ENCODE measurements at regions not wholly inside any gene's neighbourhood (a gene's known extent, or its start where the extent isn't known, plus 50 kb on each side); places are given as distances from the start of the nearest gene placed in this dataset.

GRCh38 chr2:14554849-14555545 lies 77.5 kb upstream of the LRATD1 start:
- no peaks in the 10 kb centered on the region for H3K36me3 Mint-ChIP-seq
- H3K4me3 Mint-ChIP-seq: no peak overlapping the region
- TF ChIP-seq CTCF (IDR thresholded peaks at IDR 0.05) (no peak), EZH2phosphoT487 (IDR thresholded peaks at IDR 0.05) (no peak), EZH2 (IDR thresholded peaks at IDR 0.05) (no peak)
- Histone ChIP-seq H3K4me1 (peaks cover 2% of the 10 kb centered on the region), H3K27me3 (no peaks in the 10 kb centered on the region), H3K9me3 (ENCODE audit: low read depth) (no peaks in the 10 kb centered on the region), H3F3A (ENCODE audit: low read depth) (no peaks in the 10 kb centered on the region), H3K79me2 (ENCODE audit: low read depth) (no peaks in the 10 kb centered on the region), H3K4me2 (no peak overlapping the region), H3K4me3 (no peak overlapping the region), H3K9ac (no peak overlapping the region), H3K27ac (no peak overlapping the region), H4K20me1 (ENCODE audit: low read depth) (no peaks in the 10 kb centered on the region), H3K36me3 (no peaks in the 10 kb centered on the region), H2AFZ (replicated peaks) (no peak overlapping the region)
- DNase-seq (ENCODE audit: low spot score): no peak
- H3K9me3 Mint-ChIP-seq: no peaks in the 10 kb centered on the region
- no peaks in the 10 kb centered on the region for H3K4me1 Mint-ChIP-seq
- H3K27me3 Mint-ChIP-seq (ENCODE audit: insufficient read depth, low read depth): no peaks in the 10 kb centered on the region
- H3K27ac Mint-ChIP-seq: no peak overlapping the region

GRCh38 chr2:14557111-14557510 lies 75.4 kb upstream of the LRATD1 start:
- no peak for TF ChIP-seq CTCF (IDR thresholded peaks at IDR 0.05)
- no peak for TF ChIP-seq EZH2 (IDR thresholded peaks at IDR 0.05)
- no peak for TF ChIP-seq EZH2phosphoT487 (IDR thresholded peaks at IDR 0.05)
- Histone ChIP-seq H3K27me3 (no peaks in the 10 kb centered on the region), H3K36me3 (no peaks in the 10 kb centered on the region), H3F3A (ENCODE audit: low read depth) (no peaks in the 10 kb centered on the region), H3K4me2 (no peak overlapping the region), H4K20me1 (ENCODE audit: low read depth) (no peaks in the 10 kb centered on the region), H3K9me3 (ENCODE audit: low read depth) (no peaks in the 10 kb centered on the region), H3K9ac (no peak overlapping the region), H3K4me3 (no peak overlapping the region), H3K27ac (no peak overlapping the region), H3K79me2 (ENCODE audit: low read depth) (no peaks in the 10 kb centered on the region), H2AFZ (replicated peaks) (no peak overlapping the region), H3K4me1 (peaks cover 23% of the 10 kb centered on the region)
- Mint-ChIP-seq H3K4me1 (peaks cover 4% of the 10 kb centered on the region), H3K27me3 (ENCODE audit: insufficient read depth, low read depth) (no peaks in the 10 kb centered on the region), H3K4me3 (no peak overlapping the region), H3K9me3 (no peaks in the 10 kb centered on the region), H3K27ac (no peak overlapping the region), H3K36me3 (no peaks in the 10 kb centered on the region)
- no peak for DNase-seq (ENCODE audit: low spot score)

- Mint-ChIP-seq H3K4me3 (no peak overlapping the region), H3K27ac (no peak overlapping the region)
- H3K9ac ChIP-seq: no peak overlapping the region
Observed at GRCh38 chr2:14557916-14558315, 74.6 kb upstream of the LRATD1 start.

GRCh38 chr2:14558335-14558919 lies 74.1 kb upstream of the LRATD1 start:
- no peaks in the 10 kb centered on the region for H3K79me2 ChIP-seq (ENCODE audit: low read depth)
- H3K4me1 ChIP-seq: peaks cover 24% of the 10 kb centered on the region
- no peak overlapping the region for H3K4me2 ChIP-seq
- H3K9me3 Mint-ChIP-seq: no peaks in the 10 kb centered on the region
- H3K27me3 Mint-ChIP-seq (ENCODE audit: insufficient read depth, low read depth): no peaks in the 10 kb centered on the region
- H3K27ac Mint-ChIP-seq: no peak overlapping the region
- H3K4me1 Mint-ChIP-seq: peaks cover 4% of the 10 kb centered on the region
- no peak overlapping the region for H2AFZ ChIP-seq (replicated peaks)
- no peak overlapping the region for H3K4me3 Mint-ChIP-seq
- no peak for DNase-seq (ENCODE audit: low spot score)
- H3F3A ChIP-seq (ENCODE audit: low read depth): no peaks in the 10 kb centered on the region
- no peak overlapping the region for H3K27ac ChIP-seq
- H3K36me3 Mint-ChIP-seq: no peaks in the 10 kb centered on the region
- no peaks in the 10 kb centered on the region for H4K20me1 ChIP-seq (ENCODE audit: low read depth)
- no peak overlapping the region for H3K4me3 ChIP-seq
- no peak overlapping the region for H3K9ac ChIP-seq
- no peaks in the 10 kb centered on the region for H3K36me3 ChIP-seq
- no peaks in the 10 kb centered on the region for H3K9me3 ChIP-seq (ENCODE audit: low read depth)
- TF ChIP-seq EZH2 (IDR thresholded peaks at IDR 0.05): no peak
- no peak for TF ChIP-seq EZH2phosphoT487 (IDR thresholded peaks at IDR 0.05)
- TF ChIP-seq CTCF (IDR thresholded peaks at IDR 0.05): no peak
- no peaks in the 10 kb centered on the region for H3K27me3 ChIP-seq

More at GRCh38 chr2:14557916-14558315, 74.6 kb upstream of the LRATD1 start:
- Histone ChIP-seq H3K36me3 (no peaks in the 10 kb centered on the region), H2AFZ (replicated peaks) (no peak overlapping the region), H3K79me2 (ENCODE audit: low read depth) (no peaks in the 10 kb centered on the region), H3K4me1 (peaks cover 24% of the 10 kb centered on the region), H3F3A (ENCODE audit: low read depth) (no peaks in the 10 kb centered on the region), H3K27ac (no peak overlapping the region), H3K27me3 (no peaks in the 10 kb centered on the region), H3K9me3 (ENCODE audit: low read depth) (no peaks in the 10 kb centered on the region), H4K20me1 (ENCODE audit: low read depth) (no peaks in the 10 kb centered on the region), H3K4me3 (no peak overlapping the region), H3K4me2 (no peak overlapping the region)
- Mint-ChIP-seq H3K9me3 (no peaks in the 10 kb centered on the region), H3K36me3 (no peaks in the 10 kb centered on the region), H3K27me3 (ENCODE audit: insufficient read depth, low read depth) (no peaks in the 10 kb centered on the region), H3K4me1 (peaks cover 4% of the 10 kb centered on the region)
- DNase-seq (ENCODE audit: low spot score): no peak
- no peak for TF ChIP-seq EZH2 (IDR thresholded peaks at IDR 0.05)
- no peak for TF ChIP-seq EZH2phosphoT487 (IDR thresholded peaks at IDR 0.05)
